Stimulated activated naive CD8-positive, alpha-beta T cell treated with anti-CD3 and anti-CD28 coated beads, Interleukin-15, Interleukin-2, amounts not matched to agents 100 ng/mL and 50 ng/mL, for 24 hours (primary cell): ENCODE measurements at regions not wholly inside any gene's neighbourhood (a gene's known extent, or its start where the extent isn't known, plus 50 kb on each side); places are given as distances from the start of the nearest gene placed in this dataset.

Experiments used
- H3K27ac Mint-ChIP-seq: one replicate; pipeline ENCODE4 v1.8.0; 2021; ENCODE audit warnings: mild to moderate bottlenecking, mixed read lengths
- H3K27me3 Mint-ChIP-seq: one replicate; pipeline ENCODE4 v1.8.0; 2021; ENCODE audit warnings: mixed read lengths
- H3K36me3 Mint-ChIP-seq: one replicate; pipeline ENCODE4 v1.8.0; 2021; ENCODE audit warnings: low read depth, mixed read lengths
- H3K4me1 Mint-ChIP-seq: one replicate; pipeline ENCODE4 v1.8.0; 2021; ENCODE audit warnings: low read depth, mixed read lengths
- H3K4me3 Mint-ChIP-seq: one replicate; pipeline ENCODE4 v1.8.0; 2021; ENCODE audit warnings: mild to moderate bottlenecking, mixed read lengths
- H3K9me3 Mint-ChIP-seq: one replicate; pipeline ENCODE4 v1.8.0; 2021; ENCODE audit warnings: mixed read lengths

DNA sequence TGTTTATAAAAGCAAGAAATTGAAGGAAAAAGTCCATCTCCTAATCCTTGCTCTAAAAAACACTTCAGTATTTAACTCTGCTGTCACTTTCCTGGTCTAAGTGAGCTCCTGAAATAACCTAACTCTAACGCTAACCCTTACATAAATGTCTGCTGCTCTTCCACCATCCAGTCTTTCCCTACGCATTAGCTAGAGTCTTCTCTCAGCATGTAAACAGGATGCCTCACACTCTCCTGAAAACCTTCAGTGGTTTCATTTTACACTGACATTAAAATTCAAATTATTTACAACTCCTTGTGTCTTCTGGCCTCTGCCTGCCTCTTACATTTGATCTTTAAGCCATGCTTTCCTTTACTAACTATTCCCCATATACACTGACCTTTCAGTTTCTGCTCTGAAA is 697.6 kb upstream of the CXADR start:
- Mint-ChIP-seq H3K4me1 (no peaks in the 10 kb centered on the region), H3K36me3 (no peaks in the 10 kb centered on the region), H3K27ac (no peak overlapping the region), H3K4me3 (no peak overlapping the region), H3K9me3 (peaks cover 9% of the 10 kb centered on the region), H3K27me3 (no peaks in the 10 kb centered on the region)

DNA sequence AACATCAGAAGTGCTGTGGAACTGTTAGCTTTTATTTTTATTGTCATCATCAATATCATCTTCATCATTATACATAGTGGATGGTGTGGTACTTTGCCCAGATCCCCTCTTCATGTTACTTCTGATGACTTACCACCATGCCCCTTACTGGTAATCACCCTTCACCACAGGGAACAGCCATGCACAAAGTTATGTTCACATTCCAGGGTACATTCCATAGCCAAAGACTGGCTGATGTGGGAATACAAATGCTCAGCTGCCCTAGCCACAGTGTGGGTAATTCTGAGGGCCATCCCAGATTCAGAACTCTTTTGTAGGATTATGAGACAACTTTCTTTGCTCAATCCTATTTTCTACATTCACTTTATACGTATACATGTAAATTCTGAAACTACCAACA is 691.3 kb upstream of the CXADR start:
- Mint-ChIP-seq H3K27me3 (no peaks in the 10 kb centered on the region), H3K4me3 (no peak overlapping the region), H3K27ac (no peak overlapping the region), H3K4me1 (no peaks in the 10 kb centered on the region), H3K9me3 (peaks cover 19% of the 10 kb centered on the region), H3K36me3 (no peaks in the 10 kb centered on the region)

DNA sequence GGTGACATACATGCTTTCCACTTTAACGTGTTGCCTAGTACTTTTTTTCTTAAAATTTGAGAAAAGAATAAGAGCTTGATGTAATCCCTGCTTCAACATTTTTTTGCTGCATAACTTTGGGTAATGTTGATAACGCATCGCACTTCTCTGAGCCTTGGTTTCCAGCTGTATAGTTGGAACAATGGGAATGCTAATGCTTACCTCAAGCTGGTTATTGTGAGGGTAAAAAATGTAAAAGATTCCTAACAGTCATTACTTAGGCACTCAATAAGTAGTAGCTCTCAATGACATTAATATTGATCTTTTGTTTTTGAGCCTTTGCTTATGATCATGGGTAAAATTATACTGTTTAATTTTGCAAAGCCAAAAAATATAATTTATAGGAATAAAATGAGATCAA is 683.3 kb upstream of the CXADR start:
- no peaks in the 10 kb centered on the region for H3K36me3 Mint-ChIP-seq
- H3K27ac Mint-ChIP-seq = no peak overlapping the region
- no peaks in the 10 kb centered on the region for H3K27me3 Mint-ChIP-seq
- H3K4me1 Mint-ChIP-seq = no peaks in the 10 kb centered on the region
- H3K4me3 Mint-ChIP-seq = no peak overlapping the region
- peaks cover 7% of the 10 kb centered on the region for H3K9me3 Mint-ChIP-seq

DNA sequence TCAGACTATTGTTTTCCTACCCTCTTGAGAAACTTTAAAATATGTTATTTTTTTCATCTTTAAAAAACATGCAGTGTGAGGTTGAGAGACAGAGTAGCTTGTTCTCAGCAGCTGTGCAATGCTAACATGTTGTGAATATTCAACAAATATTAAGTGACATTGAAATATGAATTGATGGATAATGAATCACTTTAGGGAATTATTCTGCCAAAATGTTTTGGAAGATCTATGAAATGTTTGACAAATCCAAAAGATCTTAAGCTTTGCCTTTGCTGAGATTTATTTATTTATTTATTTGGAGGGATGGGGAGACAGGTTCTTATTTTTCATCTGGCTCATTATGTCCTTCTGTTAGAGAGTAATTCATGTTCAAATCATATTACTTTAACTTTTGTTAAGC is 680.1 kb upstream of the CXADR start:
- no peaks in the 10 kb centered on the region for H3K4me1 Mint-ChIP-seq
- peaks cover 4% of the 10 kb centered on the region for H3K9me3 Mint-ChIP-seq
- H3K27me3 Mint-ChIP-seq = no peaks in the 10 kb centered on the region
- H3K36me3 Mint-ChIP-seq = no peaks in the 10 kb centered on the region
- no peak overlapping the region for H3K4me3 Mint-ChIP-seq
- H3K27ac Mint-ChIP-seq = no peak overlapping the region

DNA sequence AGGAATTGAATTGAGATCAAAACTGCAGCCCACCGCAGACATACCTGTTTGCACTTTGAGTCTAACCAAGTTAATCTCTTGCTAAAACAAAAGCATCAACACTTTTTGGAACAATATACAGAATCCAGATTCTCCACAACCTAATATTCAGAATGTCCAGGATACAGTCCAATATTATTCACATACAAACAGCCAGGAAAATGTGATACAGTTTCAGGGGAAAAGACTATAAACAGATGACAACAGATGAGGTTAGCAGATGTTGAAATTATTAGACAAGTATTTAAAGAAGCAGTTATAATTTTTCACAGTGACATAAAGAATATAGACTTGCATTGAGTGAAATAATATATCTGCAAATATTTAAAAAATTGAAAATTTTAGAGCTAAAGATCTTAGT is 678.1 kb upstream of the CXADR start:
- Mint-ChIP-seq H3K27me3 (no peaks in the 10 kb centered on the region), H3K9me3 (peaks cover 4% of the 10 kb centered on the region), H3K4me1 (no peaks in the 10 kb centered on the region), H3K27ac (no peak overlapping the region), H3K36me3 (no peaks in the 10 kb centered on the region), H3K4me3 (no peak overlapping the region)

DNA sequence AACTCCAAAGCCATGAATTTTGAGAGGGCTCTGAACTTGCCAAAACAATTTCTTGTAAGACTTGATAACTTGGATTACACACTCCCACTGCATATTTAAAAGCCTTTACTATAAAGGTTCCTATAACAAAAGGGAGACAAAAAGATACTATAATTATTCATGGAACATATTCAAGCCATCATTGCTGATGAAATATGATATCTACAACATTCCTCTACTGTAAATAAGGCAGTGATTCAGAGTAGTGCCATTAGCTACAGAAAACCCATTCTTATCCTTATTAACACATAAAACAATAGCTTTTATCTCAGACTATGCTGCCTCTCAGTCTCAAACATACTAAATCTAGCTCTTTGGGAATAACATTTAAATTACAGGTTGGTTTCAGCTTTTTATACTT is 675.5 kb upstream of the CXADR start:
- Mint-ChIP-seq H3K4me1 (no peaks in the 10 kb centered on the region), H3K27ac (no peak overlapping the region), H3K9me3 (peaks cover 4% of the 10 kb centered on the region), H3K36me3 (no peaks in the 10 kb centered on the region), H3K4me3 (no peak overlapping the region), H3K27me3 (no peaks in the 10 kb centered on the region)

DNA sequence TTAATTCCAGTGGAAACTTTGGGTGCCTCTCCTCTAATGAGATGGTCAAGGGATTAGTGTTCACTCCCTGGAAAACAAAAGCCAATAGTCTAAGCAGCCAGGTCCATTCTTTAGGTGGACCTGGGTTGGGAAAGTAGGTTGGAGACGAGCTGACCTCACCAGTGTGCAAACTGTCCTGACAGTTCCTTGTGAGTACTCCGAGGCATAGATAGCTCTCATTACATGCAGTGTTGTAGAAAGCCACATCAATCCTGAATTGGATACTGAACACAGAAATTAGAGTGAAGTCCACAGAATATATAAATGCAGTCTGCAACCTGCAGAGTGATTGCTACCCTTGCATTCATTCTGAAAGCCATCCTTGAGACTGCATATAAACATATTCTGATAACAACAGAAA is 675.1 kb upstream of the CXADR start:
- Mint-ChIP-seq H3K27ac (no peak overlapping the region), H3K4me3 (no peak overlapping the region), H3K9me3 (peaks cover 4% of the 10 kb centered on the region), H3K27me3 (no peaks in the 10 kb centered on the region), H3K36me3 (no peaks in the 10 kb centered on the region), H3K4me1 (no peaks in the 10 kb centered on the region)

DNA sequence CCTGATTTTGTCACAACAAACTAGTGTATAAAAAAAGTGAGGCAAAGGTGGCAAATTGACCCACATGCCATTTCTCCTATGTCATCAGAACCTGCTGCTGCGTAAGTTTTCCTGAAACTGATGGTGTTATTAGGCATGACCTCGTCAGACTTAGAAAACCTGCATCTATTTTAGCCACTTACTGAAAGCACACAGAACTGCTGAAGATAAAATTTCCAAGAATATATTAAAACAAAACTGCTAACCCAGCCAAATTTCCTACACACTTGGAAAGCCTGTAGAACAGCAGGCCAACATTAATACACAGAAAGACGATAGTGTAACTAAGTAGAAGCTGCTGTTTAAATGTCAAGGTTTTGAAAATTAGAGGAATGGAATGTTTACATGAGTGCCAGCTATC is 674.5 kb upstream of the CXADR start:
- Mint-ChIP-seq H3K4me3 (no peak overlapping the region), H3K4me1 (no peaks in the 10 kb centered on the region), H3K9me3 (peaks cover 4% of the 10 kb centered on the region), H3K27me3 (no peaks in the 10 kb centered on the region), H3K36me3 (no peaks in the 10 kb centered on the region), H3K27ac (no peak overlapping the region)

DNA sequence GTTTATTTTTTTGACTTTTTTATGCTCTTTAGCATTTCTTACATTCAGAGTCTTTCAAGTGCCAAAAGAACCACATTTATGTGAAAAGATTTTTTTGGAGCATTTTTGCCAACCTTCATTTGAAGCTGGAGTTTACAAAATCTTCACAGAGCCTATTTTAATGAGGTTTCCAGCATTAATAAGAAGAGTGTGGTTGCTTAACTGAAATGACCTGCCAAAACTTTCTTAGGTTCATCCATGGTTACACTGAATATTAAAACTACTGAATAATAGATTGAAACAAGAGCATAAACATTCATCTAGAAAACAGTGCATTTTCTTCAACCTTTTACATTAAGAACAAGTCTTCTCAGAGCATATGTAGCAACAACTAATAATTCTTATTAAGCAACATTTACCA is 672.3 kb upstream of the CXADR start:
- no peaks in the 10 kb centered on the region for H3K27me3 Mint-ChIP-seq
- no peaks in the 10 kb centered on the region for H3K36me3 Mint-ChIP-seq
- peaks cover 5% of the 10 kb centered on the region for H3K9me3 Mint-ChIP-seq
- no peaks in the 10 kb centered on the region for H3K4me1 Mint-ChIP-seq
- no peak overlapping the region for H3K27ac Mint-ChIP-seq
- no peak overlapping the region for H3K4me3 Mint-ChIP-seq

DNA sequence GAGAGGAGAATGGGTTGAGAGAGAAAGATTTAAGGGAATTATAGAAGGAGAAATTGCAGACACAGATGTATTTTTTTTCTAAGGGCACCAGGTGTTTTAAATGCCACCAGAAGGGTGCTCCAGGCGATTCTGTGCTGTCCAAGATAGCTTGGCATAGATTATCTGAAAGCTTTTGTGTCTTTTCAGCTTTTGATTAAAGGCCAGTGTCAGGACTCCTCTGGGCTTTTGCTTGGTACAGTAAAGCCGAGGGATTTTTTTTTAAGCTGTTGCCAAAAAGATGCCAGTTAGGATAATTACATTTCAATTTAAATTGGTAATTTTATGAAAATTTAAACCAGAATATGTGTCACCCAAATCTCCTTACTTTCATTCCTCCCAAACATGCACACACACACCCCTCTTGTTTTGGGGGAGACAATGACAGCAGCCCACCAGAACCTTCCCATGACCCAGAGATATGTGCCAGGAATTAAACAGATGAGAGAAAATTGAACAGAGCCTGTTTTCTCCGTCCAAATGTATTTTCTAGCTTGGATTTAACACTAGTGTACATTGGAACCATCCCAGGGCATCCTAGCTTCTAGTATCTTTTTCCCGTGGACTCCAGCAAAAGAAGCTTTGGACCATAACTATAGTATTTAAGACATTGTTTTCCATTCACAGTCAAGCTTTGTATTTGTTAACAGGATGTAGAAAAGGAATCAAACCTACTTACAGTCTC is 670.7 kb upstream of the CXADR start:
- Mint-ChIP-seq H3K36me3 (no peaks in the 10 kb centered on the region), H3K4me3 (no peak overlapping the region), H3K9me3 (peaks cover 6% of the 10 kb centered on the region), H3K27me3 (no peaks in the 10 kb centered on the region), H3K27ac (no peak overlapping the region), H3K4me1 (no peaks in the 10 kb centered on the region)

DNA sequence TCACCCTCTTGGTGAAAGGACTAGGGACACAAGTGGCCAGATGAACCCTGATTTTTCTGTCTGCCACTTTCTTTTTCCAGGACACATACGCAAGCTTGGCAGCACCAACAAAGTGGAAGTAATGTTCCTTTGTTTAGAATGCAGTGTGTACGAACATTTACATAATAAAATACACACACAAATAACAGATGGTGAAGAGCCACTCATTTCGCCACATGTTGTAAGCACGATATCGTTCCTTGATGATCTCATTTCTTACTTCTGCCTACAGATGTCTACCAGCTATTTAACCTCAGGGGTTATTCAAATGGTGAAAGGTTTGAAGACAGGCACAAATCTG is 670.2 kb upstream of the CXADR start:
- Mint-ChIP-seq H3K4me1 (no peaks in the 10 kb centered on the region), H3K9me3 (peaks cover 9% of the 10 kb centered on the region), H3K36me3 (no peaks in the 10 kb centered on the region), H3K27me3 (no peaks in the 10 kb centered on the region), H3K4me3 (no peak overlapping the region), H3K27ac (no peak overlapping the region)

DNA sequence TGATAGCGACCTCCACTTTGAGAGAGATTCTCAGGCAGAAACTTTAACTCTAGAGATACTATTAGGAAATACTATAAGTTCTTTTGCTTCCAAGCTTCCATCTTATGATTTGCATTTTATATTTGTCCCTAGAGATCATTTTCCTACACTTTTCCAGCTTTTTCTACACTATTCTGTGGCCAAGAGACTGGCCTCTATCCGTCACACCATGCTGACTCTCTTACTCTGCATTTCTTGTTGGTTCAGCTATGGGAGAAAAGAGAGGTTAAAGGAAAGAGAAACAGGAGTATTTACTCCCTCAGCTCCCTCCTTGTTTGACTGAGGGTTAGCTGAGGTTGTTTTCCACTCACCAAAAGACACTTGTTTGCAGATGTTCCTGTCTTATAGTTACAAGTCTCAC is 665.6 kb upstream of the CXADR start:
- H3K4me3 Mint-ChIP-seq = no peak overlapping the region
- no peaks in the 10 kb centered on the region for H3K27me3 Mint-ChIP-seq
- no peak overlapping the region for H3K27ac Mint-ChIP-seq
- H3K36me3 Mint-ChIP-seq = no peaks in the 10 kb centered on the region
- H3K9me3 Mint-ChIP-seq = peaks cover 9% of the 10 kb centered on the region
- H3K4me1 Mint-ChIP-seq = no peaks in the 10 kb centered on the region

DNA sequence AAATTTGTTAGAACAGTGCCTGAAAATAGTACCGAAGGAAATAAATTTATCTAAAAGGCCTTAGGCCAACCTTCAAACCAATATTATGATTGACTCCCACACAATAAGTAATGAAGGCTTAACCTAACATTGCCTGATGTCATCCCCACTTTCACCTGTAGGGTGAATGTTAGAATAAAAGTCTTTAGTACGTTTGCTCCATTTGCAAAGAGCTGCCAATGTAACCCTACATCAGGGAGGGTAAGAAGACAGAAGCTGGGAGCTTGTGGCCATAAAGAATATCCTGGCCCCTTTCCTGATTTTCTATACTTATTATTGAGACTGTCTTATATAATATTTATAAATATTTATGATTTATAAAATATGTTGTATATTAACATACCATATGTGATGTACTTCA is 661.8 kb upstream of the CXADR start:
- no peaks in the 10 kb centered on the region for H3K4me1 Mint-ChIP-seq
- no peaks in the 10 kb centered on the region for H3K36me3 Mint-ChIP-seq
- no peaks in the 10 kb centered on the region for H3K27me3 Mint-ChIP-seq
- peaks cover 10% of the 10 kb centered on the region for H3K9me3 Mint-ChIP-seq
- H3K4me3 Mint-ChIP-seq = no peak overlapping the region
- H3K27ac Mint-ChIP-seq = no peak overlapping the region

DNA sequence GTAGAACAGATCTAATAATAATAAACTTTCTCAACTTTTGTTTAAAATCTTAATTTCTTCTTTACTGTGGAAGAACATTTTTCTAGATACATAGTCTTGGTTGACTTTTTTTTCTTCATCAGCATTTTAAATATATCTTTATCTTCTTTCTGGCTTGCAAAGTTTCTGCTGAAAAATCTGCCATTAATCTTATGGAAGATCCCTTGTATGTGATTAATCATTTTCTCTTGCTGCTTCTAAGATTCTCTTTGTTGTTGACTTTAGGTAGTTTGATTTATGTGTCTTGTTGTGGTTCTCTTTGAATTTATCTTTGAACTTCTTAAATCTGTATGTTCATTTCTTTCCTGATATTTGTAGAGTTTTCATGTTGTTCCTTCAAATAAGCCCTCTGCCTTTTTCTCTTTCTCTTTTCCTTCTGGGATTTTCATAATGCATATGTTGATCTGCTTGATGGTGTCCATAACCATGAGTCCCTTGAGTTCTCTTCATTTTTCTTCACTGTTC is 657.6 kb upstream of the CXADR start:
- no peak overlapping the region for H3K4me3 Mint-ChIP-seq
- no peak overlapping the region for H3K27ac Mint-ChIP-seq
- H3K4me1 Mint-ChIP-seq = no peaks in the 10 kb centered on the region
- H3K27me3 Mint-ChIP-seq = no peaks in the 10 kb centered on the region
- peaks cover 18% of the 10 kb centered on the region for H3K9me3 Mint-ChIP-seq
- no peaks in the 10 kb centered on the region for H3K36me3 Mint-ChIP-seq

DNA sequence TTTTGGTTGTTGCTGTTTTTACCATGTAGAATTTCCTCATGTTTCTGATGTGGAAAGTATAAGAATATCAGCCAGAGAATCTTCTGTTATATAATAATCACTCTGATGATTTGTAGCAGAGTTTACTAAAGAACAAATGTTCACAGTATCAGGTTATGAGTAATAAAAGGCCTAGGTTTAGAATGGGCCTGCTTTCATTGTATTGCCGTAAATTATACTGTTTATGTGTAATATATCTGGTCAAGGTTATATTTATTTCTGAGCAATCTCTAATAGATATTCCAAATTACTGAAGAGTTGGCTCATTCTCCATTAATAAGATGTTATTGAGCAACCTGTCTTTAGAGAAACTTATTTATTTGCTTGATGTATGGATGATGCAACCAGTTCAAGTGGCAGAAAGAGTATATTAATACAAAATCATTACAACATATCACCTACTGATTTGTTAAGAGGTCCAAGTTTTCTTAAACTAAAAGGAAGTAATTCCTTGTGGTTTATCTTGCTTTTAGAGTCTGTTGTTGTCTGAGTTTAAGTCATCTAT is 649.4 kb upstream of the CXADR start:
- Mint-ChIP-seq H3K27me3 (no peaks in the 10 kb centered on the region), H3K4me1 (no peaks in the 10 kb centered on the region)

DNA sequence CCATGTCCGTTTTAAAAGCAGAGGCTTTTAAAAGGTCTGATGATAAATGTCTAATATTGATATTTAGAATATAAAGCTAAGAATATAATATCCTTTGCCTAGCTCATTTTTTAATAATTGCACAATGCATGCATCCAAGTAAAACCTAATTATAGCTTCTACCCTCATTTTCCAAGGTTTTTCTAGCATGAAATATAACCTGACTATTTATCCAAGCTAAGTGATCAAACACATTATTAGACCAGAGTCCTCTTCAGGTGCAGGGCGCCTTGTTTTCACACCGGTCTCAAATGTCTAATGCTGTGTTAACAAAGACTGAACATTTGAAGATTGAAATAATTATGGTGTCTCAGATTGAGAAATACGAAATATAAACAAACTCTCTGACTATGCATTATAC is 648.9 kb upstream of the CXADR start:
- Mint-ChIP-seq H3K36me3 (no peaks in the 10 kb centered on the region), H3K27ac (no peak overlapping the region), H3K27me3 (no peaks in the 10 kb centered on the region), H3K4me1 (no peaks in the 10 kb centered on the region), H3K4me3 (no peak overlapping the region), H3K9me3 (peaks cover 5% of the 10 kb centered on the region)

More for the DNA sequence above, 649.4 kb upstream of the CXADR start:
- Mint-ChIP-seq H3K9me3 (peaks cover 5% of the 10 kb centered on the region), H3K4me3 (no peak overlapping the region), H3K27ac (no peak overlapping the region), H3K36me3 (no peaks in the 10 kb centered on the region)
